NCI-H526 (cell line): ENCODE measurements at regions not wholly inside any gene's neighbourhood (a gene's known extent, or its start where the extent isn't known, plus 50 kb on each side); places are given as distances from the start of the nearest gene placed in this dataset.

Experiments used
- DNase-seq, 2 experiments: peaks; one replicate each; lab custom pipeline; 2025; lab: John Stamatoyannopoulos, UW

- peak in 1 of 2 experiments; percentile 15 for DNase-seq
Observed at GRCh38 chr2:219998714-219999227, 371.3 kb downstream of the SLC4A3 start.

GRCh38 chr2:220000080-220000479 is 372.6 kb downstream of the SLC4A3 start:
- DNase-seq = no peak

- no peak for DNase-seq
Observed at GRCh38 chr2:220000586-220000985, 373.2 kb downstream of the SLC4A3 start.

GRCh38 chr2:220001751-220002150 is 374.3 kb downstream of the SLC4A3 start:
- DNase-seq = no peak

- no peak for DNase-seq
Observed at GRCh38 chr2:220002251-220002650, 374.8 kb downstream of the SLC4A3 start.

- no peak for DNase-seq
Observed at GRCh38 chr2:220002699-220003098, 375.3 kb downstream of the SLC4A3 start.

- DNase-seq = no peak
Observed at GRCh38 chr2:220005362-220005761, 377.9 kb downstream of the SLC4A3 start.

GRCh38 chr2:220006152-220006621 is 378.8 kb downstream of the SLC4A3 start:
- DNase-seq = no peak

GRCh38 chr2:220011859-220012258 is 384.4 kb downstream of the SLC4A3 start:
- DNase-seq = no peak

GRCh38 chr2:220014961-220015360 is 387.5 kb downstream of the SLC4A3 start:
- no peak for DNase-seq

GRCh38 chr2:220015576-220015975 is 388.1 kb downstream of the SLC4A3 start:
- no peak for DNase-seq

- no peak for DNase-seq
Observed at GRCh38 chr2:220025207-220025606, 397.8 kb downstream of the SLC4A3 start.

GRCh38 chr2:220029013-220029412 is 401.6 kb downstream of the SLC4A3 start:
- DNase-seq = no peak

GRCh38 chr2:220033546-220033945 is 406.1 kb downstream of the SLC4A3 start:
- DNase-seq = no peak

GRCh38 chr2:220034426-220035130 is 407.1 kb downstream of the SLC4A3 start:
- no peak for DNase-seq

- DNase-seq = no peak
Observed at GRCh38 chr2:220036431-220036830, 409.0 kb downstream of the SLC4A3 start.

GRCh38 chr2:220040346-220040745 is 412.9 kb downstream of the SLC4A3 start:
- no peak for DNase-seq

GRCh38 chr2:220041447-220041846 is 414.0 kb downstream of the SLC4A3 start:
- no peak for DNase-seq

GRCh38 chr2:220043155-220043989 is 415.9 kb downstream of the SLC4A3 start:
- DNase-seq = peak; percentile 69 to 77

GRCh38 chr2:220043990-220044335 is 416.5 kb downstream of the SLC4A3 start:
- no peak for DNase-seq

- no peak for DNase-seq
Observed at GRCh38 chr2:220044383-220044782, 417.0 kb downstream of the SLC4A3 start.

GRCh38 chr2:220046507-220046906 is 419.1 kb downstream of the SLC4A3 start:
- DNase-seq = no peak

GRCh38 chr2:220051716-220052115 is 424.3 kb downstream of the SLC4A3 start:
- DNase-seq = no peak
